GM18517 (cell line): ENCODE measurements at regions not wholly inside any gene's neighbourhood (a gene's known extent, or its start where the extent isn't known, plus 50 kb on each side); places are given as distances from the start of the nearest gene placed in this dataset.

ENCODE experiments used
- ATAC-seq: cut with Tn5 transposase; IDR thresholded peaks from one replicate; pipeline ENCODE4 v1.9.1; 2021; ENCODE audit warnings: mild to moderate bottlenecking, moderate library complexity; ENCODE audit not compliant: unreplicated experiment

DNA sequence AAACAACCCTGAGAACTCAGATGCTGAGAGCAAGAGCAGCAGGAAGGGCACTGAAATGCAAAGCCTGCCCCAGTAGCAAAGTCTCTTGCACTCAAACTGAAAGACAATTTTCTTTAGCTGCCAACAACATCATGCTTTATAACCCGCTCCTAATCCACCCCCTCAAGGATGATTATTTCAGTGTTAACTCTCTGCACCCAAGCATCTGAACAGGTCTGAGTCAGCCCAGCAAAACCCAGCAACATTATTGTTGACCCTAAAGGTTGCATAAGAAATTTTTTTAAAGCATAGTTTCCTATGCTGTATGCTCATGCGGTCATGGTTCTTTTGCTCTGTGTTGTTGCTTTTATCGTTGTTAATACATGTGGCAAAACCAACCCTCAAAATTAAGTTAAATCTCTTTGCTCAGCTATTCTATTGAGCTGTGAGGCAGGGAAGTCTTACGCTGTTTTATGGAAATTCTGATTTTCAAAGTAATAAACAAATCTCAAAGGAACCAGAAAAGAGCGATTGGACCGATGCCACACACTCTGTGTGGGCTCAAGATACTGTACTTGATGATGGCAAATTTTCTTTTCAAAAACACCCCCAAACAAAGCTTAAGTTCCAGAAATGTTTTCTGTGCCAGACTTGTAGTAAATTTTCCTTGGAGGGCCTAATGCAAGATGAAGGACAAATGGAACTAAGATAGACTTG lies 440.6 kb upstream of the MPDZ start:
- ATAC-seq, result no peak

DNA sequence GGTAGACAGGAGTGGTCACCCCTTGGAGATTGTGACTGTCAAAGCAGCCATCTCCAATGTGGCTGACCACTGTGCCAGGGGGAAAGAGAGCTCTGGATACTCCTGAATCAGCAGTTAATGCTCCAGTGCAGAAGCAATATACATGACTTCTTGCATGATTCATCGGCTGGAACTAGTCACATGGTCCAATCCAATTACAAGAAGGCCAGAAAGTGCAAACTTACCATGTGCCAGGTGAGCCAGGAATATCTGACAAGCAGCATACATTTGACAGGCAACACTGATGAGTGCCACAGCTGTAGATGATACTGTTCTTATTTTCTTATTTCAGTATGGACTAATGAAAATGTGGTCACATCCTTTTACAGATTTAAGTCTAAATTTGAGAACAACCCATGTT lies 440.0 kb upstream of the MPDZ start:
- ATAC-seq, result no peak

DNA sequence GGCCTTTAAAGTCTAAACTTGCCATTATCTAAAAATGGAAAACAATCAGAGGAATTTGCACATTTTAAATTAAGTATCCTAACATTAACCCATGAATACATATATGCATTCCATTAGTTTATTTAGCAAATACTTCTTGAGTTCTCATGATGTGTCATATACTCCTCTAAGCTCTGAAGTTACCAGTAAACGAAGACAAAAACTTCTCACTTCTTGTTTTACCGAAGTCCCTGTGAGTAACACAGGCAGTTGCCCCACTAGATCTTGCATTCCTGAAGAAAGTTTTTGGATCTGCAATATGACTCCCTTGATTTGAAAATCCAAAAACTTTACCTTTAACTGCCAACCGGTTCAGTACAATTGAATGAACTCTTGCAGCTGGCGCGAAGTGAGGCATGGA lies 439.0 kb upstream of the MPDZ start:
- no peak for ATAC-seq

DNA sequence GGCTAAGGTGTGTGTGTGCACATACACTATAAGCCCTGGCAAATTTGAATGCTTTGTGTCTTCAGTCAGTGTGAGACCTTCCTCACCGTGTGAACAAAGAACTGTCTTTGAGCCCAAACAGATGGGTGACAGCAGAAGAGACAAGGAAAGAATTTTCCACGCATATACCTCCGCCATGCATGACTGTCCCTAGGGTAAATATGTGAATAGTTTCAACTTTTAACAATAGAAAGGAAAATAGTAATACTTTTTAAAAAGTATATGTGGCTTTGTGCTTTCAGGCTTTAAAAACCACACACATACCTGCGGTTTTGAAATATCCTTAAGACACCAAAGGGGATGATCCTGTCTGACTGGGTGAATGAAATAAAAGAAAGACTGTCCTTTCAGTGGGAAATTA lies 438.6 kb upstream of the MPDZ start:
- no peak for ATAC-seq

DNA sequence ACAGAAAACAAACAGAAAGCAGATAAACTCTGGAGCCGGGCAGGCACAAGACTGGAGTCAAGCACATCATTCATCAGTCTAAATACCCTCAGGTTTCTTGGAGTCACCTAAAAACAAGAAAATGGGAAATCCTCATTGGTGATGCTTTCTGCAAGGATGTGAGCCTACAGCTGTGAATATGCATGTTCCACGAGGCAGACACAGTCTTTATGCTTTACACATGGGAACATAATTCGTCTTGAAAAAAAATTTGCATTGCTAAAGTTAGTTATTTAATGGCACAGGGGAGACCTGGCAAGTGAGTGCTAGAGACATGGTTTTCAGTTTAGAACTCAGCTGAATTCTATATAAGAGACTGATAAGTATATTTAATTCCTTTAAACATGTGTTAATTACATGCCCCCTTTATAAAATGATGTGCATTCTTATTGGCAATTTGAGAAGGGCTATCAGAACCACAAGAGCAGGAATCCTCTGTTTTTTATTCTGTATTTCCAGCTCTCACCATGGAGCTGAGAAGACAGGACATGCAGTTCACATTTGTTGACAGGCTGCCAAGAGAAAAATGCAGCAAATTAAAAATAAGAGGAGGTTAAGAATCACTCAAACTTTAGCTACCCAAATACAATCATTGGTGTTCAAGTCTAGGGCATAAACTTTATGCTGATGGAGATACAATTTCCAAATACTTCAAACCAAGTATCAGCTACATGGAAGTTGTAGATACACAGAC lies 438.0 kb upstream of the MPDZ start:
- no peak for ATAC-seq

DNA sequence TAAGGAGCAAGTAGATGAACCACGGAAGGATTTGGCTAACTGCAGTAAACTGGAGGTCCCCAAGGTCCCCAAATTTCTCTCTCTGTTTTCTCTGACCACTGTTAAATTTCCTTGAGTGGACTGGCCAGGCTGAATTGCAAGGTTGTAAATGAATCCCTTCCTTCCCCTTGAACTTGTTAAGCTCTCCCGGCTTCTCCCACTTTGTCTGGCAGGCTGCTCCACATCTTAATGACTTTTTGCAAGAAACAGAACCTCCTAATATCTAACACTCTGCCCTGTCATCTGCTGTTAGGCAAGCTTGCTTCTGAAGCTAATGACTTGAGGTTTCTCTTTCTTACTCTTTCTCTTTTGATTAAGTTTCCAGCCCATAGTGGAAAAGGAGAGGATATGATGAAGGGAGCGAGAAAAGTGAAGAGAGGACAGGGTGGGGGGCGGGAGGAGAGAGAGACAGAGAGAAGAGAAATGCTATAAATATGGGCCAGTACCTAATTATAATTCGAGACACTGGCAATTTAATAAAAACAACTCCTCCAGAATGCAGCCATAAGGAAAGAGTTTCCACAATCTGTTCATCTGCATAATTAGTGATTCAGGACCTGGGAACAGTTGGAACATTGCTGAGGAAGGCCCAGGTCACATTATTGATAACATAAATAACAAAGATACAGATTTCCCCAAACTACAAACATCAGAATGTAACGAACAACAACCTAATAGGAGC lies 437.3 kb upstream of the MPDZ start:
- ATAC-seq, result no peak

DNA sequence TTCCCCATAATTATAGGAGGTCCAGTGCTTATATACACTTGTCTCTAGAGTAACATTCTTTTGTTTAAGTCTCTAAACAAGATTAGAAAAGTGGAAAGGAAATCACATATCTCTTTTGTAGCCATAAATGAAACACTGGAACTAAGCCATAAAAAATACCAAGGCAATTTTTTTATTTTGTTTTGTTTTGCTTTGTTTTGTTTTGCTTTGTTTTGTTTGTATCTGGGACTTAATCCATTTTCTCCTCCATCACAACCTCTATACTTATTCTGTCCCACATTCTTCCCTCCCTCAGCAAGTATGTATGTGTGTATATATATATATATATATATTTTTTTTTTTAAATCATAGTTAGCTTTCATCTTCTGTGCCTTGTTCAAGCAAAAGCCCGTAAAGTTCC lies 436.6 kb upstream of the MPDZ start:
- ATAC-seq, result no peak

DNA sequence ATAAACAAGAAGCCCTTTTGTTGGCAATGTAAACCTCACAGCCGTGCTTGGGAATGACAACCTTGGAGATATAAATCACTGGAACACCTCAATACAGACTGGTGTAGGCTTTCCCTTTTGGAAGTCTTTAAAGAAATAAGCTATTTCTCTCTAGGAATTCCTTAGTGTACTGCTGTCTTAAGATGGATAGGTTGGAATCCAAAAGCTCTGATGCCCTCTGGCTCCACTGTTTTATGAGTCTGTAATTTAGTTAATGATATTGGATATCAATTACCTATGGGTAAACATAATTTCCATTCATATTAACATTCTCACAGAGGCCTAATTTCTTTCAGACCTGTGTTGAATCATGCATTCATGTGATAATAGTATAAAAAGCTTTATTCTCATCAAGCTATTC lies 435.9 kb upstream of the MPDZ start:
- ATAC-seq, result no peak

DNA sequence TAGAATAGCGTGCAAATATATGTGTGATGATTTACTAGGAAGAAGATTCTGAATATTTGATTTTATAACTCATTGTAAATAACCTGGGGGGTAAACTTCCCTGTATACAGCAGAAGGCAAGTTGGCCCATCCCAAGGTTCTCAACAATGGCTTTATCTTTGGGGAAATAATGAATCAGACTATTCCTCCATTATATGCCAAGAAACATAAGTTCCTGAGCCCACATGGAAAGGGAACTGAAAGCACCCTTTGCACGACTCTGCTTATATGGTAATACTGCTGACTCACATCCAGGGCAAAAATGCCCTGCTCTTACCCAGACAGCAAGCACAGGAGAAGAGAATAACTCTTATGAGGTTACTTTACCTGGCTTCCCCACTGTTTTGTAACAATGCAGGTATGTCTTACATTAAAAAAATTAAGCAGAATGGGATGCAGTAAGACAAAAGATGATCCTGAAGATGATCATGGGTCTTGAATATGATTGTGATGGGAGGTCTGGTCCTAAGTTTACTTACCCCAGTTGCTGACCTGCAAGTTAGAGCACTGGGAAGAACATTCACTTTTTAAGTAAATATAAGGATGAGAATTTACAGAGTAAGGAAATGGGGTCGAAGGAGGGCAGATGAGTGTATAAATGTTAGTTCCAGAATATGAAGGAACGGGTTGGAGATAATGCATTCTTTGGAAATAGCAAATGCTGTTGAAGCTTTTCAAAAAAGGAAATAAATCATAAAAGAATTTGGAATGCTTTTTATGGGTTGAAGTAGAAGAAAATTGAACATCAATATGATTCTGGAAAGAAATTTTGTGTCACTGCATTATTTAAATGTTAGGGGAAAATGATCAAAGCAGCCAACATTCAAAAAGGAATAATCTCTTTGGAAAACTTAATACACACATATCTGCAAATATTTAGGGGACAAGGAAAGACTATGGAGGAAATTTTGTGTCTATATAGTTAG lies 428.4 kb upstream of the MPDZ start:
- no peak for ATAC-seq

DNA sequence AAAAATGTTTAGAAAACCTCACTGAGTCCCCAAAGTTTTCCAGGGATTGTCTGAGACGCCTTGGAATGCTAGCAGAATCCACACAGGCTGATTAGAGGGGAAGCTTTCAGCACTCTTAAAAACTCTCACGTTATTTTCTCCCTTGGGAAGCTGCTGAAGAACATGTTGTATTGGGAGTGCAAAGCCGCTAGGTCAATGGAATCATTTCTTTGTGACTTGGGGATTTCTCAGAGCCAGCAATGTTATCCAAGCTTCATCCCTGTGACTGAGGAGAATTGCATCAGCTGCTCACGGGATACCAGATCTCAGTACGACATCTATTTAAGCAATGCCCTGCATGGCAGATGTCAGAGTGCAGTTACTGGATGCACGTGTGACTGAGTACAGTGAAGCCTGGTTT lies 426.4 kb upstream of the MPDZ start:
- ATAC-seq, result no peak

DNA sequence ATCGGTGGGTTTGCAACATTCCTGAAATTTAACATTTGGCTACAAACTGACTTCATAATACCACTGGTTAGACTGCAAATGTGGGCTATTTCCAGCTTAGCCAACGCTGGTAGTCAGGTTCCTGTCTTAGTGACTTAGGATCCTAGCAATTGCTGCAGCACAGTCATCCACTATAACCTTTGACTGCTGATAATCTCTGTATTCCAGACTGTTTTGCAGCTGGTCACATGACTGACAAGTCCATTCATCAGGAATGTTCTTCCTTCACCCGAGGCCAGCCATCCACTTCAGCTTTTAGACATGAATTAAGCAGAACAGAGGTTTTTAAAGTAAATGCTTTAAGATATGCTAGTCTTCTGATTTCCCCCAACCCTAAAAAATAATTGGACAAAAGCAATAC lies 425.9 kb upstream of the MPDZ start:
- ATAC-seq, result no peak

DNA sequence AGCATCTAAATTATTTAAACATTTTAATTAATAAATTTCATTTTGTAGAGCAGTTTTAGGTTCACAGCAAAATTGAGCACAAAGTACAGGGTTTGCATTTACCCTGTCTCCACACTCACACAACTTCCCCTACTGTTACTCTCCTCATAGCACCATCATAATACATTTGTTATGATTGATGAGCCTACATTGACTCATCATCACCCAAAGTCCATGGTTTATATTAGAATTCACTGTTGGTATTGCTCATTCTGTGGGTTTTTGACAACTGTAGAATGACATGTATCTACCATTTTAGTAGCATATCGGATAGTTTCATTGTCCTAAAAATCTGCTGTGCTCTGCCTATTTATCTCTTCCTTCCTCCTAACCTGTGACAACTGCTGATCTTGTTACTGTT lies 411.1 kb upstream of the MPDZ start:
- ATAC-seq, result no peak

DNA sequence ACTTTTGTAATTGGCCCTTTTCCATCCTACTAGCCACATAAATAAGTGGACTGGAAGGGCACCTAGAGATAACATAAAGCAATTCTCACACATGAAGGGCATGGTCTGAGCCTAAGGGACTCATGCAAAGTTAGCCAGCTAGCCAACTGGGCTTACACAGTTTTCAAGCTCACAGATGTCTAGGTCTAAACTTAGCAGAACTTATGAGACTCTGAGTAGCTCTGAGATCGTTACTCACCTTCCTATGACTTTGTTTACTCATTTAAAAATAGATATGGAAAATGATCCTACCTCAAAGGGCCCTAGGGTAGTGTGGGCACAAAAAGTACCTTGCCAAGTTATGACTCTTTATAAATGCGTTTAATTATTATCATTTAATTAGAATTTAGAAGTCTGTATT lies 410.4 kb upstream of the MPDZ start:
- no peak for ATAC-seq

DNA sequence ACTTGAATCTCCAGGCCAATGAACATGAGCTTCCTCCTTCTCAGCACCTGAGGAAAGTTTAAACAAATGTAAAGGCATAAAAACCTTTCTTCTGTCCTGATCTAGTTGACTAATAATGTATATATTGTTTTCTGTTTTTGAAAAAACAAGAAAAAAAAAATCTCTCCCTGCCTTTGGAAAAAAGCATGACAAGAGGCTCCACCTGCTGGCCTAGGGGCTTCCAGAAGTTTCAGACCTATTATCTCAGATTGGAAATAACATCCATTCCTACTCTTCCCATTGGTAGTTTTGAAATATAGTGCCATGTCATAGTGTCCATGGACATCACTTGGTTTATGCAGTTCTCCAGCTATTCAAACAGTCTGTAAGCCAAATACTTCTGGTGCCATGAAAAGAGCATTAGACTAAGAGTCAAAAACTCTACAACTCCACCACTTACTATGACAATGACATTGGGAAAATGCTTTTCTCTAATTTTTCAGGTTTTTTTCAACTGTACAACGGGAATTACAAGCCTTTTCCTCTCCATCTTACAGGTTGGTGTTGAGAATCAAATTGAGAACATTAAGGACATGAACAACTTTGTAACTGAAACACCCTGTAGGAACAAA lies 409.6 kb upstream of the MPDZ start:
- ATAC-seq, result no peak

DNA sequence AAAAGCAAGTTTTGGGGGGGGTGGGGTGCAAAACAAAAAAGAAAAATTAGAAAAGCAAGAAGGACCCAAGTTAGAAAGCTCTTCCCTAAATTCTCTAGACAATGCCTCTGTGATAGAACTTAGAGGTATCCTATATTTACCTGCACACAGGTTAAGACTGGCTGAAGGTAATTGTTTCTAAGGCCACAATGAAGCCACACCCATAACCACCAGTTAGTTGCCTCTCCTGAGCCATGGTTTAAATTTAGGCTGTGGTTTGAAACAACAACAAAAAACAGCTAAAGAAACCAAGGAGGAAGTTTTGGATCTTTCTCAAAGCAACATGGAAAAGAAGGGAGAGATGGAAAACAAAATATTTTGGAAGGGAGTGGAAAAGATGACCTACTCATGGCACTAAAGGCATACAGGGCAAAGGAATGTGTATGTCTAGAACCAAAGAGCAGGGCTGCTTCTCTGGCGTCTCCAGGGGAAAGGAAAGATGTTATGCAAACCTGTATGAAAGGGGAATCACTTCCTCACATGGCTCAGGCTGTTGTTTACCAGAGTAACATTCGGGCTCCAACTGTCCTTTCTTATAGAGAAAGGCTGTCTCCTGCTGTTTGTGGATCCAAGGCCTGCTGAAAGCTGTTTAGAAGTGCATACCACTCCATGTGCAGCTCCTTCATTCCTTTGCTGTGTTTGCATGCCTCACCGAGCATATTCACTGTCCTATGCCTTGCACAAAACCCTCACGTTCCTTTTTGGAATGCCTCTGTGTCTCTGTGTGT lies 408.9 kb upstream of the MPDZ start:
- no peak for ATAC-seq

DNA sequence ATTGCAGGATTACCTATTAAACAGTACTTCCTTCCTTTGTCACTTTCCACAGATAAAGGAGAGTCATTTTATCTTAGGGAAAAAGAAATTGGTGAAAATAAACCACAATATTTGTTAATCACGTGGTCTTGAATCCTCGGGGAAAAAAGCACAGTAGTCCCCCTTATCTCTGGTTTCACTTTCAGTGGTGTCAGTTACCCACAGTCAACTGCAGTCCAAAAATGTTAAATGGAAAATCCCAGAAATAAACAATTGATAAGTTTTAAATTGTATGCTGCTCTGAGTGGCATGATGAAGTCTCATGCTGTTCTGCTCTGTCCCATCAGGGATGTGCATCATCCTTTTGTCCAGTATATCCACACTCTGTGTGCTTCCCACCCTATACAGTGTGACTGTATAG lies 405.2 kb upstream of the MPDZ start:
- ATAC-seq, result no peak

DNA sequence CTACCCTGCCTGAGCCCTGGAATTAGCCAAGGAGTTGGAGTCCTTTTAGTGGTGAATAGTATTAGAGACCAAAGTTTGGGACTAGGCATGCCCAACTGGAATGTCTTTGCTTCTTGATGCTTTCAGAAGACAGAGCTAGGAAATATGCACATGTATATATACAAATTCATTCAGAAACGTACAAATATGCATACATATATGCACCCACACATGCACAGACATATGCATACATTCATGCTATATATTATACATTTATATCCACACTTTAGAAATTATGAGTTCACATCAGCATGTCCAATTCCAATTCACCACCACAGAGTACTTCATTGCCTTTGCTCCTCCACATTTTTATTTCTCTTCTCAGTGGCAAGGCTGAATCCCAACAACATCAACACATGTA lies 398.3 kb upstream of the MPDZ start:
- no peak for ATAC-seq

DNA sequence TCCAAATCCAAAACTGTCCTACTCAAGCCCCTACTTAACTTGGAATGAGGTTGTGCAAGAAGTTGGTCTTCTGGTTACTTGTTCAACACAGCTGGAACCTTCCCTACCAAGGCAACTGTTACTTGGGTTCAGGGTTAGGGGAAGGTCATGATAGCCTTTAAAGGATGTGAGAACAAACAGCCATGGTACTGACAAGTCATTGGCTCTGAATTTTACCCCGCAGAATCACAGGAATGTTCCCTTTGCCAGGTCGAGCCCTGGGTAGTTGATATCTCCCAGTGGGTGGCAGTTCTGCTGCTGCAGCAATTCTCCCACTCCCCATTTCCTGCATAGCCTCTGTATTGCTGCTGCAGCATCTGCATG lies 396.1 kb upstream of the MPDZ start:
- ATAC-seq, result no peak

DNA sequence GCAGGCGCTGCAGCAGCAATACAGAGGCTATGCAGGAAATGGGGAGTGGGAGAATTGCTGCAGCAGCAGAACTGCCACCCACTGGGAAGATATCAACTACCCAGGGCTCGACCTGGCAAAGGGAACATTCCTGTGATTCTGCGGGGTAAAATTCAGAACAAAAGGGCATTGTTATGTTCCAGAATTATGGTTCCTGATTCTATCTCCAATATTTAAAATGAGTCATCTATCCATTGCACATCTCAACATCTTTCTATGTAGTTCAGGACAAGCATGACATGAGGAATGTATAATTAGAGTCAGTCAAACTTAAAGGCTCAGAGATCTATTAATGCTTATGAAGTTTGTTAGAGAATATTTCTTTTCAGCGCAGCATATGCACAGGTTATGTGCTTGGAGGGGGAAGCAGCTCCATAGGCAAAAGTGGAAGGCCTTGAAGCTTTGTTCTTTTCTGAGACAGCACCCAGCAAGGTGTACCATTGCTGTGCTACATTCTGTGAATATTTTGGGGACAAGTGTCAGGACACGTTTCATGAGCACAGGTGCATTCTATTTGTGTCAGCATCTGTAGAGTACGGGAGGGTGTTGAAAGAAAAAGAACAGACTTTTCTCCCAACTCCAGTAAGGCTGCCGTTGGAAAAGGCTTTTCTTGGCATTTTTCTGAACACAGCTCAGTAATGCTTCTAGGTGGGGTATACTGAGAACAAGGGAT lies 395.6 kb upstream of the MPDZ start:
- no peak for ATAC-seq
